RWPE2 (cell line): ENCODE measurements at regions not wholly inside any gene's neighbourhood (a gene's known extent, or its start where the extent isn't known, plus 50 kb on each side); places are given as distances from the start of the nearest gene placed in this dataset.

ENCODE experiments used
- ATAC-seq: fragments of 200-7000 bp; cut with Tn5 transposase; 3 replicates; pipeline ENCODE4 v1.9.1; 2021; ENCODE audit warnings: low read depth
- DNase-seq: peaks from one replicate; pipeline ENCODE4 v3.0.0-alpha.2; 2020; ENCODE audit warnings: low spot score
- H3K27ac ChIP-seq: fragments of 450-650 bp; 2 replicates; pipeline ENCODE4 v1.5.1; 2017; ENCODE audit warnings: mild to moderate bottlenecking; ENCODE audit not compliant: poor library complexity, severe bottlenecking
- H3K27me3 ChIP-seq: fragments of 250-450 bp; sonication (Bioruptor Pico); 2 replicates; pipeline ENCODE4 v1.5.1; 2021; ENCODE audit warnings: mild to moderate bottlenecking, moderate library complexity; ENCODE audit not compliant: insufficient read depth, poor library complexity, severe bottlenecking
- H3K36me3 ChIP-seq: fragments of 250-450 bp; sonication (Bioruptor Pico); 2 replicates; pipeline ENCODE4 v1.5.1; 2020; ENCODE audit warnings: low read depth, mild to moderate bottlenecking, moderate library complexity
- H3K4me1 ChIP-seq: fragments of 250-450 bp; sonication (Bioruptor Pico); 2 replicates; pipeline ENCODE4 v1.5.1; 2021; ENCODE audit warnings: mild to moderate bottlenecking, moderate library complexity; ENCODE audit not compliant: insufficient read depth, poor library complexity, severe bottlenecking
- H3K4me3 ChIP-seq: fragments of 250-450 bp; sonication (Bioruptor Pico); 2 replicates; pipeline ENCODE4 v1.5.1; 2021; ENCODE audit warnings: mild to moderate bottlenecking, moderate library complexity; ENCODE audit not compliant: severe bottlenecking
- H3K9me3 ChIP-seq: fragments of 250-450 bp; sonication (Bioruptor Pico); 2 replicates; pipeline ENCODE4 v1.5.1; 2021; ENCODE audit warnings: mild to moderate bottlenecking, moderate library complexity; ENCODE audit not compliant: severe bottlenecking
- CTCF ChIP-seq: fragments of 450-650 bp; IDR thresholded peaks from one replicate; pipeline ENCODE4 v1.5.1; 2017; ENCODE audit warnings: mild to moderate bottlenecking, moderate library complexity; ENCODE audit not compliant: poor library complexity, severe bottlenecking

GRCh38 chr1:4402032-4402431, 252.4 kb upstream of the AJAP1 start:
- Histone ChIP-seq H3K27me3 (no peaks in the 10 kb centered on the region), H3K4me3 (no peak overlapping the region), H3K9me3 (no peaks in the 10 kb centered on the region), H3K36me3 (no peaks in the 10 kb centered on the region), H3K27ac (no peak overlapping the region), H3K4me1 (no peaks in the 10 kb centered on the region)
- no peak for TF ChIP-seq CTCF
- ATAC-seq (no peak), DNase-seq (no peak)

DNA sequence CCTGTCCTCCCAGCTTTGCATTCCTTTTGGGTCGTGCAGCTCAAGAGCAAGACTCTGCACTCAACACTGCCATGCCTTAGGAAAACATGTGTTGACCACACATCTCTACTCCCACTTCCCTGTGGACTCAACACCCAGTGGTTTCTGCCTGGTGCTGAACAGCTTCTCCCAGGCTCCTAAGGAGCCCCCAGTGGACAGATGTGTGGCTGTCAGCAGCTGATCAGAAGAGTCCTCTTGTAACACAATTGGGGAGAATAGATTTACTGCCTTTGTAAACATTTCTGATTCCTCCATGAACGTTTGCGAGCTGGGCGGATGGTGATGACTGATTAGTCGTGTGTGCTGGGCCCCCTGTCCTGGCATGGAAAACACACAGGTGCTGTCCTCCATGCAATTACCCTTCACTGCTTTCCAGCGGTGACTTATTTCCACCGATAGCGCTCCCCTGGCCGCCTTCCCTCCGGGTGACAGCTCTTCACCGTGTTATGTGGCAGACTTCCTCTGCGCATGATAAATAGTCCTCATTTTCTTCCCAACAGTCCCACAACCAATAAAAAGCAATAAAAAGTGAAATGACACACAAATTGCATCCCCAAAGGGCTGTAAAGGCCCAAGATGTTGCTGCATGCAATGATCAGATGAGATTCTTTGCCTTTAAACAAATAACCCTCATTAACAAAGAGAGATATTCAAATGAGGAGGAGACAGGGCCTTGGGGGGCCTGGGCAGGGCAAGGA, 249.4 kb upstream of the AJAP1 start:
- no peak for ATAC-seq
- Histone ChIP-seq H3K4me3 (no peak overlapping the region), H3K27me3 (no peaks in the 10 kb centered on the region), H3K9me3 (no peaks in the 10 kb centered on the region), H3K27ac (no peak overlapping the region), H3K4me1 (no peaks in the 10 kb centered on the region), H3K36me3 (no peaks in the 10 kb centered on the region)
- TF ChIP-seq CTCF: no peak
- no peak for DNase-seq

DNA sequence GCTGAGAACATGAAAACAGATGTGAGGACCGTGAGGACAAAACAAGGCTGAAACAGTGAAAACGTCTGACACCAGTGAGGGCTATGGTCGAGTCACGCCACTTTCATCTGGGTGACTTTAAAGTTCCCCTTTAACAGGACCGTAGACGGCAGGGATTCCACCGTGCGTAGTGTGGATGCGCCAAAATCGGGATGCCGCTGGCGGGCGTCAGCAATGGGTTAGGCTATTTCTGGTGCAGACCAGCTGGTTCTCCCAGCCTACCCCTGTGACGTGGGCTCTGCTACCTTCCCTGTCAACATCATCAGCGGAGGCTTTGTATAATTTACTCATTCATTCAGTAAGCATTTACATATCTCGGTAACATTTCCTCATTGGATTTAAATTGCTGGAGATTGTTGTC, 246.6 kb upstream of the AJAP1 start:
- Histone ChIP-seq H3K4me1 (no peaks in the 10 kb centered on the region), H3K27me3 (no peaks in the 10 kb centered on the region), H3K4me3 (no peak overlapping the region), H3K36me3 (no peaks in the 10 kb centered on the region), H3K9me3 (no peaks in the 10 kb centered on the region), H3K27ac (no peak overlapping the region)
- ATAC-seq (no peak), DNase-seq (no peak)
- TF ChIP-seq CTCF: no peak

DNA sequence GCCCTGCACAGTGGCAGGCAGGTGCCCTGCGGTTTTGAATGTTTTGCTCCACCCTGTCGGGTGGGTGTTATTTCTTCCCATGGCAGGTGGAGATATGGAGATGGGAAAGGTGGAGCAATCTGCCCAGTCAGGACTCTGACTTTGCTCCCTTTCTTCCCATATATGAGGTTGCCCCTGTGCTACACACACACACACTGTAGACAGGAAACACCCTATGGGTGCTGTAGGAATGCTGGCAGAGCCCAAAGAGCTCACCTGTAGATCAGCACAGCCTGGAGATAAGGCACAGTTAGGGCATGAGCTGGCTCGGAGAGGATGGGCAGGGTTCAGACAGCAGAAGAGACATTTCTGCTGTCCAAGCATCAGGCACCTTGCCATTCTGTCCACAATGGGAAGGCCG, 246.0 kb upstream of the AJAP1 start:
- Histone ChIP-seq H3K4me1 (no peaks in the 10 kb centered on the region), H3K36me3 (no peaks in the 10 kb centered on the region), H3K4me3 (no peak overlapping the region), H3K27ac (no peak overlapping the region), H3K27me3 (no peaks in the 10 kb centered on the region), H3K9me3 (peaks cover 3% of the 10 kb centered on the region)
- ATAC-seq (0 out of 3 replicates have a peak, but pooled peaks have one; percentile 14), DNase-seq (no peak)
- TF ChIP-seq CTCF: no peak

DNA sequence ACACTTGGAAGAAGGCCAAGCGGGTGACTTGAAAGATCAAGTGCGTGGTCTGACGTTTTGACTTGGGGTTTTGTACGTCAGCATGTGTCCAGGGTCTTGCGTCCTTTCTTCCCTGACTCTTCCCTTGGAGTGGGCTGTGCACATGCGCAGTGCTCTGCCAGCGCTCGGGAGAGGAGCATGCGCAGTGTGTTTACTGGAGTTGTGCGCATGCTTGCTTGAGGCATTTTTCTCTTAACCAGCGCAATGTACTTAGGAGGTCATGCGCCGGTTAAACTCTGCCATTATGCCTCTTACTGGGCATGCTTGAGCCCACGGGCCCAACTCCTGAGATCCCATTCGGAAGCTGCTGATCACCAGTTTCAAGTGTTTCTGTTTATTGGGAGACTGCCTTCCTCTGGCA, 242.5 kb upstream of the AJAP1 start:
- no peak overlapping the region for H3K4me3 ChIP-seq
- TF ChIP-seq CTCF: no peak
- no peaks in the 10 kb centered on the region for H3K27me3 ChIP-seq
- no peaks in the 10 kb centered on the region for H3K4me1 ChIP-seq
- no peaks in the 10 kb centered on the region for H3K36me3 ChIP-seq
- DNase-seq: no peak
- H3K27ac ChIP-seq: no peak overlapping the region
- H3K9me3 ChIP-seq: peaks cover 7% of the 10 kb centered on the region
- ATAC-seq: no peak
